Thoracic aorta (tissue), 2 donors: ENCODE measurements at regions not wholly inside any gene's neighbourhood (a gene's known extent, or its start where the extent isn't known, plus 50 kb on each side); places are given as distances from the start of the nearest gene placed in this dataset.

Experiments used
- ATAC-seq: fragments of 150-250 bp; one replicate; pipeline ENCODE4 v1.8.0; 2017; ENCODE audit warnings: low read depth; ENCODE audit not compliant: insufficient number of reproducible peaks, low FRiP score
- DNase-seq: peaks from one replicate; pipeline ENCODE4 v3.0.0-alpha.2; 2020; ENCODE audit warnings: low spot score
- H3K27ac ChIP-seq, 2 donors: fragments of 200-600 bp; sonication (generic); 1 replicate in 1 of 2; 2 replicates in 1 of 2; pipeline ENCODE4 v1.5.1; 2016; ENCODE audit warnings: mild to moderate bottlenecking in 2 of 2, moderate library complexity in 2 of 2
- H3K27me3 ChIP-seq: fragments of 200-600 bp; sonication (generic); replicated peaks from 2 replicates; pipeline ENCODE4 v1.6.0; 2016; ENCODE audit warnings: mild to moderate bottlenecking; ENCODE audit not compliant: insufficient read depth
- H3K36me3 ChIP-seq: fragments of 200-600 bp; sonication (generic); one replicate; pipeline ENCODE4 v1.5.1; 2016
- H3K4me1 ChIP-seq, 2 donors: fragments of 200-600 bp; sonication (generic); 1 replicate in 1 of 2; 2 replicates in 1 of 2; pipeline versions ENCODE4 v1.5.1 to v1.6.0; 2016; ENCODE audit warnings: low read depth in 2 of 2, mild to moderate bottlenecking in 1 of 2; ENCODE audit not compliant: control insufficient read depth in 1 of 2
- H3K4me3 ChIP-seq: fragments of 200-600 bp; sonication (generic); 2 replicates; pipeline ENCODE4 v1.5.1; 2016; ENCODE audit warnings: mild to moderate bottlenecking
- H3K9me3 ChIP-seq: fragments of 200-600 bp; sonication (generic); 2 replicates; pipeline ENCODE4 v1.5.1; 2016
- CTCF ChIP-seq: fragments of 200-600 bp; sonication (generic); IDR thresholded peaks from one replicate; pipeline ENCODE4 v1.5.1; 2019; ENCODE audit warnings: antibody characterized with exemption

GRCh38 chr15:46577767-46578166 lies 942.9 kb downstream of the SQOR start:
- DNase-seq = no peak
- Histone ChIP-seq H3K4me3 (no peak overlapping the region), H3K36me3 (no peaks in the 10 kb centered on the region), H3K4me1 (peaks cover 5 to 17% of the 10 kb centered on the region in 2 donors), H3K9me3 (no peaks in the 10 kb centered on the region), H3K27me3 (no peaks in the 10 kb centered on the region), H3K27ac (no peak overlapping the region)
- no peak for TF ChIP-seq CTCF
- ATAC-seq = no peak

GRCh38 chr15:46580487-46580886 lies 945.7 kb downstream of the SQOR start:
- H3K4me1 ChIP-seq = peaks cover 5 to 12% of the 10 kb centered on the region in 2 donors
- H3K27me3 ChIP-seq = no peaks in the 10 kb centered on the region
- H3K27ac ChIP-seq = no peak overlapping the region
- no peaks in the 10 kb centered on the region for H3K9me3 ChIP-seq
- no peak overlapping the region for H3K4me3 ChIP-seq
- DNase-seq = no peak
- ATAC-seq = no peak
- H3K36me3 ChIP-seq = no peaks in the 10 kb centered on the region
- TF ChIP-seq CTCF = no peak

GRCh38 chr15:46580924-46581323 lies 946.1 kb downstream of the SQOR start:
- ATAC-seq (no peak), DNase-seq (no peak)
- Histone ChIP-seq H3K4me3 (no peak overlapping the region), H3K27ac (no peak overlapping the region), H3K27me3 (no peaks in the 10 kb centered on the region), H3K9me3 (no peaks in the 10 kb centered on the region), H3K4me1 (peaks cover 5 to 12% of the 10 kb centered on the region in 2 donors), H3K36me3 (no peaks in the 10 kb centered on the region)
- TF ChIP-seq CTCF = no peak

- no peaks in the 10 kb centered on the region for H3K9me3 ChIP-seq
- H3K27me3 ChIP-seq = no peaks in the 10 kb centered on the region
- no peak overlapping the region for H3K4me3 ChIP-seq
- TF ChIP-seq CTCF = no peak
- H3K36me3 ChIP-seq = no peaks in the 10 kb centered on the region
- ATAC-seq (no peak), DNase-seq (no peak)
- no peaks in the 10 kb centered on the region for H3K4me1 ChIP-seq
- H3K27ac ChIP-seq = no peak overlapping the region
These were observed 954.3 kb downstream of the SQOR start for GRCh38 chr15:46589088-46589487.

- Histone ChIP-seq H3K4me1 (no peaks in the 10 kb centered on the region), H3K27ac (no peak overlapping the region), H3K27me3 (no peaks in the 10 kb centered on the region), H3K4me3 (no peak overlapping the region), H3K36me3 (no peaks in the 10 kb centered on the region), H3K9me3 (no peaks in the 10 kb centered on the region)
- DNase-seq = no peak
- no peak for ATAC-seq
- no peak for TF ChIP-seq CTCF
These were observed 956.6 kb downstream of the SQOR start for GRCh38 chr15:46591462-46591861.
